ENCODE measurements at regions not wholly inside any gene's neighbourhood (a gene's known extent, or its start where the extent isn't known, plus 50 kb on each side); places are given as distances from the start of the nearest gene placed in this dataset.

- TF ChIP-seq MXI1 (IDR thresholded peaks at IDR 0.05; ENCODE audit: borderline replicate concordance, low read depth, low read length) (no peak), CHD1 (IDR thresholded peaks at IDR 0.05; ENCODE audit: low read depth, low read length) (no peak), USF2 (IDR thresholded peaks at IDR 0.05; ENCODE audit: low read depth, low read length) (no peak), CEBPB (IDR thresholded peaks at IDR 0.05; ENCODE audit: low read depth, low read length) (no peak), POLR2A (IDR thresholded peaks at IDR 0.05; ENCODE audit: low read depth, low read length) (no peak)
- no peak overlapping the region for H3K4me3 ChIP-seq (ENCODE audit: insufficient read depth, low read depth, low read length)
- intact Hi-C loops (cut with micrococcal nuclease) (no loop called here), dilution Hi-C loops (cut with HindIII; ENCODE audit: low sequenced_read_pairs, unreplicated experiment) (no loop called here), in situ Hi-C loops (cut with MboI; ENCODE audit: low sequenced_read_pairs) (no loop called here)
- H3K4me2 ChIP-seq (ENCODE audit: low read depth, low read length): no peak overlapping the region
- no peaks in the 10 kb centered on the region for H3K79me1 ChIP-seq (ENCODE audit: low read depth in 1 of 2, low read length in 2 of 2)
- no peak overlapping the region for H2BK15ac ChIP-seq (ENCODE audit: low read depth, low read length)
- no peak overlapping the region for H4K91ac ChIP-seq (ENCODE audit: insufficient read depth, low read depth, low read length)
- WGBS, 2 experiments (ENCODE audit: extremely low coverage in 2 of 2, insufficient read length in 1 of 2): no CpG with 5 or more reads among the region's 1 CpG
- H3K4me1 ChIP-seq (ENCODE audit: control insufficient read depth, insufficient read depth, low read length): no peaks in the 10 kb centered on the region
- no peak overlapping the region for H3K18ac ChIP-seq (ENCODE audit: low read depth, low read length)
- ChIA-PET CTCF (interaction anchor here (1.1 kb wide), 1 partner anchor 10 kb away, joined by 3 read pairs; no protein-coding TSS in a partner anchor), POLR2A (ENCODE audit: unreplicated experiment) (no interaction called here)
- H3K9me3 ChIP-seq (ENCODE audit: control insufficient read depth, insufficient read depth, low read length): no peaks in the 10 kb centered on the region
- H3K4ac ChIP-seq (ENCODE audit: low read depth, low read length): no peak overlapping the region
- H2AK5ac ChIP-seq (ENCODE audit: low read depth, low read length): no peak overlapping the region
- H3K14ac ChIP-seq (replicated peaks; ENCODE audit: low read depth, low read length): no peak overlapping the region
- ATAC-seq (ENCODE audit: low read depth): no peak
- no peak overlapping the region for H2AK9ac ChIP-seq (replicated peaks; ENCODE audit: low read depth, low read length, poor library complexity)
- H4K20me1 ChIP-seq (ENCODE audit: insufficient read depth, low read length): no peaks in the 10 kb centered on the region
- H3K9me1 ChIP-seq (ENCODE audit: insufficient read depth, low read length): no peaks in the 10 kb centered on the region
- no peak overlapping the region for H3K9ac ChIP-seq (ENCODE audit: low read depth, low read length)
- H3K36me3 ChIP-seq (ENCODE audit: control insufficient read depth, insufficient read depth, low read length): no peaks in the 10 kb centered on the region
- no peak overlapping the region for H2BK20ac ChIP-seq (ENCODE audit: low read depth, low read length)
- no peak overlapping the region for H4K8ac ChIP-seq (ENCODE audit: low read depth in 2 of 2, low read length in 2 of 2)
- DNase-seq: no peak
- H3K56ac ChIP-seq (ENCODE audit: extremely low read depth, insufficient read depth, low read length): no peak overlapping the region
- H2AFZ ChIP-seq (replicated peaks; ENCODE audit: low read length, poor library complexity): no peak overlapping the region
- no peak overlapping the region for H2BK5ac ChIP-seq (ENCODE audit: low read depth, low read length, poor library complexity, severe bottlenecking)
- no peak overlapping the region for H2BK120ac ChIP-seq (ENCODE audit: low read depth, low read length)
- H3K23ac ChIP-seq (ENCODE audit: low read depth, low read length): no peak overlapping the region
- BruUV-seq (replicated peaks): no TSS peak
- no peak overlapping the region for H4K5ac ChIP-seq (ENCODE audit: low read depth, low read length)
- H3K27me3 ChIP-seq (ENCODE audit: control insufficient read depth, insufficient read depth, low read length): no peaks in the 10 kb centered on the region
- no peak overlapping the region for H3K27ac ChIP-seq (ENCODE audit: insufficient read depth, low read length)
Observed at GRCh38 chr3:31382856-31383255, 149.9 kb upstream of the STT3B start.

Measured in IMR-90 (cell line).